Anterior cingulate cortex (tissue), 58 donors: ENCODE measurements at regions not wholly inside any gene's neighbourhood (a gene's known extent, or its start where the extent isn't known, plus 50 kb on each side); places are given as distances from the start of the nearest gene placed in this dataset.

Source experiments
- DNase-seq, 58 donors: peaks; one replicate each; lab custom pipeline; 2025; lab: John Stamatoyannopoulos, UW

GRCh38 chr9:90559075-90560073, 83.2 kb downstream of the DIRAS2 start:
- no peak for DNase-seq
